Fibroblast of skin of scalp (primary cell): ENCODE measurements at regions not wholly inside any gene's neighbourhood (a gene's known extent, or its start where the extent isn't known, plus 50 kb on each side); places are given as distances from the start of the nearest gene placed in this dataset.
A peak's percentile ranks its signal among the peaks of the same experiment; 100 is the strongest.
"Not testable (repeated sequence)": the region's sequence is repeated elsewhere in the genome, so short reads cannot be mapped to it uniquely, and the experiment has no call there.

Experiments used
- DNase-seq: peaks from one replicate; pipeline ENCODE4 v3.0.0-alpha.2; 2013

DNA sequence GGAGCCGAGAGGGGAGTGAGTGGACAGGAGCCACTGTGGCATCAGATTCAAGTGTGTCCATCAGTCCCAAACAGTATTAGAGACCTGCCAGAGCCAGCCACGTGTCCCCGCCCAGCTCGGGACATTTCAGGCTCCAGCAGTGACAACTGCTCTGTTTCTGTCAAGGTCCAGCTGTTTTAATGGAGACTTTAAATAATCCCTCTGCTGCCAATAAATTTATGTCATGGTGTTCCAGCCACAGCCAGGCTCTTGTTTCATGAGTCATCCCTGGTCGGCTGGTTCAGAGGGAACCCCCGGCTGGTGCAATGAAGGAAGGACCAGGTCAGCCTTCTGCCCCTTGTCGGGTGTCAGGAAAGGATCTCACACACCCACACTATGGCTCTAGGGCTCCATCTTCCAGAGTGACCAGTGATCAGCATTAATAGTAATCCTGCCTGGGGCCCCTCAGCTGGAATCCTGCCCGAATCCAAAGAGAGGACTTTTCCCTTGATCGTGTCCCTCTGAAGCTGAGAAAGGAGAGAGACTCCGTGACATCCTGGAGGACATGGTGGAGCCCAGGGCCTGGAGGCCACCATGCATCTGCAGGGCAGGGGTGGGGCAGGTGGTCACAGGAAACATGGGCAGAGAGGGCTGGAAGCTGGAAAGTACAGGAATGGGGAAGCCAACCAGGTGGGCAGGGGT is 197.3 kb downstream of the MATN1 start:
- DNase-seq = peak; percentile 82

DNA sequence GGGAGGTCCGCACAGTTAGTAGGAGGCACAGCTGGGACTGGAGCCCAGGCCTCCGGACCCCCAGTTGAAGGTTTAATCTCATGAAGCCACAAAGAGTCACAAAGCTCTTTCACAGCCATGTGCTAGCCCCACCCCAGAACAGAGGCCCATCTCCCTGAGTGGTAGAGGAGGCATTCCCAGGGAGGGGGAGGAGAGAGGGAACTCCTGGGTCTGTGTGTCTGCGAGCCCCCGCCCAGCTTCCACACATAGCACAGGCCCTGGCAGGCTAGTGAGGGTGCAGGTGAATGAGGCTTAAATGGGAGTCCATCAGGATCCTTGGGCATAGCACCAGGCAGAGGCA is 197.8 kb downstream of the MATN1 start:
- peak; percentile 13 for DNase-seq

DNA sequence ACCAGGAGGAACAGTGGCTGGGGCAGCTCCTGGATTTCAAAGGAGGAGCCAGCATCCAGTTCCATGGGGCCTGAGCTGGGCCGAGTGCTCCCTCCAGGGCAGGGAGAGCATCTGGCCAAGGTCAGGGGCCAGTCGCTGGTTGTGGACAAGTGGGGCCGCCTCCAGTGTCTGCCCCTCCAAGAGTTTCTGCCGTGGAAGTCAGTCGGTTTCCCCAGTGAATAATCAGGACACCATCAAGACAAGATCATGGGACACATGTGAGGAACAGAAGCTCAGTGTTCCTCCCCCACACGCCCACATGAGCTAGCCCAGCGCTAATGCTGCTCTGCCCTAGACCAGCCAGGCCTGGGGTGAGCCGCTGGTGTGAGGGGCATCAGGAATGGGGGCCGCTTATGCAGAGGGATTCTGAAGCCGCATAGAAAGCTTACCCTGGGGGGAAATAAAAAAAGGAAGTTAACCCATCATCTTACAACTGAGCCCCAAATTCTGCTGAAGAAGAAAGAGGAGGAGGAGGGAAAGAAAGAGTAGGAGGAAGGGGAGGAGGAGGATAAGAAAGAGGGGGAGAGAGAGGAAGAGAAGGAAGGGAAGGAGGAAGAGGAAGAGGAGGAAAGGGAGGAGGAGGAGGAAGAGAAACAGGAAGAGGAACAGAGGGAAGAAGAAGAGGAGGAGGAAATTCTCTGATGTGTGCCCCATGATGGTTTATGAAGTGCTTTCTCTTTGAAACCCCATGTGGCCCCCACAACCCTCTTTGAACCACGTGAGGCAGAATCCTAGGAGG is 198.4 kb downstream of the MATN1 start:
- no peak for DNase-seq

DNA sequence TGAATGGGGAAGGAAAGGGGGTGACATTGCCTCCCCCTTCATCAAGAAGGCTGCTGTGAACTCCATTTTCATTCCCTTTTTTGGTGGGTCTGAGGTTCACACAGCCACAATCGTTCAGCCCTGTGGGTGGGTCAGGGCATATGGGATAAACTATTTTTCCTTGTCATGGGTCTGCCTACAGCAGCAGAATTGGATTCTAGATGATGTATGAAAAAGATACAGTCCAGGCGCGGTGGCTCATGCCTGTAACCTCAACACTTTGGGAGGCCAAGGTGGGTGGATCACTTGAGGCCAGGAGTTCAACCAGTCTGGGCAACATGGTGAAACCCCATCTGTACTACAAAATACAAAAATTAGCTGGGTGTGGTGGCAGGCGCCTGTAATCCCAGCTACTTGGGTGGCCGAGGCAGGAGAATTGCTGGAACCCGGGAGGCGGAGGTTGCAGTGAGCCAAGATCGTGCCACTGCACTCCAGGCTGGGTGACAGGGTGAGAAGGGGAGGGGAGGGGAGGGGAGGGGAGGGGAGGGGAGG is 199.3 kb downstream of the MATN1 start:
- peak; percentile 42 for DNase-seq

DNA sequence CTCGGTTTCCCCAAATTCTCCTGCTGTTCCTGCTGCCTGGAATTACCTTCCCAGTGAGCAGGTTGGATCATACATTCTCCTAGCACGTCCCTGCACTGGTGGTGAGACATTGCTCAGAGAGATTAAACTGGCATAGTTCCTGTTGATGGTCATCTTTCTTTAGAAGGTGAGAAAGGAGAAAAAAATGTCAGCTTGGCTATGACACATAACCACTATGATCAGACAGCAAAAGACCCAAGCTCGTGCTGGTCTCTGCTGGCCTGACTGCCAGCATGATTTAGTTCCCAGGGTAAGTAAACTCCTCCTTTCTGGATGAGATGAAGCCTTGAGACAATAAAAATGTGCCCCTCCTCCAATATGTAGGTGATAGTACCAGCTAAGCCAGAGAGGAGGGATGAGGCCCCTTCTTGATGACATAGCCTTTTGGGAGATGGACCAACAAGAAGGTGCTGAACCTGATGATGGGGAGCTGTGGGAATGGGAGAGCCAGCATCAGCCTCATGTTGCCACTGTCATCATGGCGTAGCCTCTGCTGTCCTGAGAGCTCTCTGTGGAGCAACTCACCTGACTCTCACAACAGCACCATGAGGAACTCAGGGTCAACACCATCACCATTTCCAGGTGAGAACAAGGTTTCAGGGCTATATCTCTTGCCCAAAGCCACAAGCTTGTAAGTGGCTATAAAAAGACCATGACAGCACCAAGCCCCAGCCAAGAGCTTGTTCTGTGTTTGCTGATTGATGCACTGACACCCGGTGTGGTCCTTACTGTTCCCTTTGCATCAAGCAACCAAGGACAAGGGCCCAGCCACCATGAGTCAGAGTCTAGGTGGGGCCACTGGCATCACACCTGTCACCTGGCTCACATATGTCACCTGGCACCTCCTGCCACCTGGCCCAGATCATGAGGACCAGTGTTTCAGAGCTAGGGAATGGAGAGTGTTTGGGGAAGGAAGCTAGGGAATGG is 200.0 kb downstream of the MATN1 start:
- DNase-seq = peak; percentile 94

DNA sequence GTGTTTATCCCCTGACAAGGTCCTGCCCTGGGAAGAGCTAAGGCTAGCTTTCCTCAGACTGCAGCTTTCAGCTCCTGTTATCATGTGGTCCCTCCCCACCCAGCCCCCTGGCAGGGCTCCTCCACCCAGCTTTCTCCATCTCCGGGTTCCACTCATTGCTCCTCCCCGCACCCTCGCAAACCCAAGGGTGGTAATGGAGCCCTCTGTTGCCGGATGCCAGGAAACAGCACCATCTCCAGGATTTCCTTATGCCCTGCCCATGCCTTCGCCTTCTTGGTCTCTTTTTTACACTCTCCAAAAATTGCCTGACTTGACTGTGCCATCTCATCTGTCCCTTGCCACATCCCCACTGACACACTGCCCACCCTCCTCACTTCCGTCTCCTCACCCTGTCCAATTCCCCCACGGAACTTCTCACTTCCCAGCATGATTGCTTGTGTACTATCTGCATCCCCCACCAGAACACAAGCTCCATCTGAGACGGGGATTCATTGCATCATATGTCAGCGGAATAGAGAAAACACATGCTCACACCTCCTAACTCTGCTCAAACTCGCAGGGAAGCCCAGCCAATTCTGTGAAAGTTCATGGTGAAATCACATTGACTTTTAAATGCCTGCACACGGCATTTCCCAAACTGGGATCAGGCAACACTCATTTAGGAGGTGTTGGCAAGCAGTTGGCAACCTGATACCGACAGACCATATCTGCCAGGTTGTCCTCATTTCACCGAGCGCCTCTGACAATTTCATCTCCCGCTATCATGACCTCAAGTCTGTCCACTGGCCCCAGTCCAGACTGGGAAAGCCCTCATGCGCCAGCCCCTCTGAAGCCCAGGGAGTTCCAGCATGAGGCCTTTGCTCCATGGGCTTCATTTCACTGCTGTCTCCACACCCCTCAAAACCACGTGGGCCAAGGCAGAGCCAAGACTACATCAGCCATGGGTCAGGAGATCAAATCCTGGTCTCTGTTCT is 201.1 kb downstream of the MATN1 start:
- DNase-seq = peak; percentile 72

DNA sequence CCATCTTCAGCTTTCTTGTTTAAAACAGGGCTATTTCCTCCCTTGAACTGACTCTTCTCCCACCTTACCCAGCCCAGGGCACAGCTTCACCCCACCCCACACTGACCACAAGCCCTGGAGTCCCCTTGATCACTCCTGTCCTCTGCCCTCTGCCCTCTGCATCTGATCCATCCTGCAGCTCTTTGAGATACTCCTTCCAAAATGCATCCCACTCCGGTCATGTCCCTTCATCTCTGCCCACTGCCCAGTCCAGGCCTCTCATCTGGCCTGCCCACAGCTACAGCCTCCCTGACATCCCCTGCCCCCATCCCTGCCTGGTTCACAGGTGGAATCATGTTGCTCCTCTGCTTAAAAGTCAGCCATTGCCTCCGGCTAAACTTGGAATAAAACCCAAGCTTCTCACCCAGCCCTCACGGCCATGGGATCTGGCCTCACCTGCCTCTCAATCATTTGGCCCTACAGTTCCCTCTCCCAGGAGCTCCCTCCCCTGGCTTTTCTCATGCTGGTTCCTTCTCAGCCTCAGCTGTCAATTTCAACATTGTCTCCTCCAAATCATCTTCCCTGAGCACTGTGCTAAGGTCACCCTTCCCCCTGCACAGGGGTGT is 202.0 kb downstream of the MATN1 start:
- DNase-seq = no peak

DNA sequence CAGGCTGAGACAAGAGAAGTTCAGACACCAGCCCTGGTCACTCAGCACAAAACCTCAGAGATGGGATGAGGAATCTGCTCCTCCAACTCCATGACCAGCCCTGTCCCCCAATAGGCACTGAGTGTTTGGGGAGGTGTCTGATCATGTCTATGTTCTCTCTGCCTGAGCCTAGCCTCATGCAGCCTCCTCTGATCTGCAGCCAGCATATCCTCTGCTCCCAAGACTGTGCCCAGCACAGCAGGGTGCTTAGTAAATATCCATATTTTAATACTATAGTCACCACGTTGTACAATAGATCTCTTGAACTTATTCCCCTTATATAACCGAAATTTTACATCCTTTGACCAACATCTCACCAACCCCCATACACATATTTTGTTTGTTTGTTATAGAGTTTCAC is 202.9 kb downstream of the MATN1 start:
- DNase-seq = peak; percentile 73

DNA sequence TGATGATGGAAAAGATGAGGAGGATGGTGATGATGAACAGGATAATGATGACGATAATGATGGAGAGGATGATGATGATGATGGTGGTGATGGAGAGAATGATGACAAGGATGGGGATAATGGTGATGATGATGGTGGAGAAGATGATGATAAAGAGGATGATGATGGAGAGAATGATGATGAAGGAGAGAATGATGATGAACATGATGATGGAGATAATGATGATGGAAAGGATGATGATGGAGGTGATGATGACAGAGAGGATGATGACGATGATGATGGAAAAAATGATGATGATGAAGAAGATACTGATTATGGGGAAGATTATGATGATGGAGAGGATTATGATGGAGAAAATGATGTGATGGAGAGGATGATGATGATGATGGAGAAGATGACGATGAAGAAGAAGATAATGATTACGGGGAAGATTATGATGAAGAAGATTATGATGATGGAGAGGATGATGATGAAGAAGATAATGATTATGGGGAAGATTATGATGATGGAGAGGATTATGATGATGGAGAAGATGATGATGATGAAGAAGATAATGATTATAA is 204.1 kb downstream of the MATN1 start:
- DNase-seq = no peak

DNA sequence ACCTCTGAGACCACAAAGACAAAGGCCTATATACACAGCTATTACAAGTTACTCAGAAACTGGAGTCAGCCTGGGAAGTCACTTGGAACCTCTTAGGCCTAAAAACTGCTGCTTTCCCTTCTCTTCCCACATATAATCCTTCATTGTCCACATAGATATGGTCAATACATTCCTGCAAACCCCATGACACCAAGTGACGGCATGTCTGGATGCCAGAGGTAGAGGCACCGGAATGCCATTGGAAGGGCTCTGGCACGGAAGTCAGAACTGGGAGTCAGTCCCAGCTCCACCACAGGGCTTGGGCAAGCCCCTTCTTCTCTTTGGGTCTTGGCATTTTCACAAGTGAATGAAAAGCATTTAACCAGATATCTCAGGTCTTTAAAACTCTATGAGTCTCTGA is 204.7 kb downstream of the MATN1 start:
- peak; percentile 19 for DNase-seq

DNA sequence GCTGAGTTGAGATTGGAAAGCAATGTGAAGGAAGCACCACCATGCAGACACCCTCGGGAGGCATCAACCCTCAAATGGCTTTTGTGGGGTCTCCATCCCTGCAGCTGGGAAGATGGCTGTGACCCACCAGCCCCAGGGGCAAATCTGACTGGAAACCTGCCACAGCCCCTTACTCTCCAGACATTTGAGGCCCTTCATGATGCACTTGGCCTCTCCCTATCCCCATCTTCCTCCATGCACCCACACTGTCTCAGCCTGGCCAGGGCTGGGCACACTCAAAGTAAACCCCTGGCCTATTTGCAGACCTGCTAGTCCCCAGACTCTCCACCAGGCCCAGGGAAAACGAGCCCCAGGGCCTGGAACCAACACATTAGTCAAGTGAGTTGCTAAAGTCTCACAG is 205.2 kb downstream of the MATN1 start:
- DNase-seq = no peak

DNA sequence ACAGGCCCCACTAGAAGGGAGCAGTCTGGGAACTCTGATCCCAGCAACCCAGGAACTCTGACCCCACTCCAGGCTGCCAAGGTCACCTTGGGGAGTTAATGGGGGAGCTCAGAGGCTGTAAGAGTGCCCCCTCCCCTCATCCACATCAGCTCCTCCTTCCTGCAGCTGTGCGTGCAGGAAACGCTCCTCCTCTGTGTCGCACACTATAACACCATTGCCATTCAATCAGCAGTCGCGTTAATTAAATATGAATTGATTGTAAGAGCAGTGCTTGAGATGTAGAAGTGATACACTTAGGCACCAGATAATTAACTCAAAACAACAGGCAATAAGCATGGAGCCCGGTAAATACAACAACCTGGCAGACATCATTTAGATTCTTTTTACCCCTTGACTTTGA is 205.7 kb downstream of the MATN1 start:
- DNase-seq = not testable (repeated sequence)

DNA sequence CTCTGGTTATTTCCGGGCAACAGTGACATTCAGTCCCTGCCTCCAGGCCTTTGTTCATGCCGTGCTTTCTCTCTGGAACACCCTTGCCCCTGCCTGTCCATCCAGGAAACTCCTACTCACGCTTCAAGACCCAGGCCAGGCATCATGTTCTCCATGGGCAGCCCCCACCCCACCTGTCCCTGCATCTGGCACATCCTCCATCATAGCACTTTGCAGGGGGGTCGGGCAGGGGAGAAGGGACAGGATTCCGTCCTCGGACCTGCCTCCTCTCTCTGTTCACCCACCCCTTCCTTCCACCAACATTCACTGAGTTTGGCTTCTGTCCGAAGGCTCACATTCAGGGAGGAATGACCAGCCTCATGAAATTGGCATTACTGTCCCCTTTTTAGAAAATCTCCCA is 206.1 kb downstream of the MATN1 start:
- not testable (repeated sequence) for DNase-seq

DNA sequence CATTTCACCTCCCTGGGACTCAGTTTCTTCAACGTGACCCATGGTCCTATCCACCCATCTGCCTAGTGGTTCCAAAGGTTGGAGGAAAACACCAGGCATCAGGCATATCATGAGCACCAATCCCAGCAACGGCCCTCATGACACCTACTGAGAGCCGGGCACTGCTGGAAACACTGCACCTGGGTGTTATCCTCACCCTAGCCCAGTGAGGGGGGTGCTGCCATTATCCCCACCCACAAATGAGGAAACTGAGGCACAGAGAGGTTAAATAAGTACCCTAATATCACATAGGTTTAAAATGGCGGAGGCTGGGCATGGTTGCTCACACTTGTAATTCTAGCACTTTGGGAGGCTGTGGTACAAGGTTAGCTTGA is 206.9 kb downstream of the MATN1 start:
- no peak for DNase-seq

DNA sequence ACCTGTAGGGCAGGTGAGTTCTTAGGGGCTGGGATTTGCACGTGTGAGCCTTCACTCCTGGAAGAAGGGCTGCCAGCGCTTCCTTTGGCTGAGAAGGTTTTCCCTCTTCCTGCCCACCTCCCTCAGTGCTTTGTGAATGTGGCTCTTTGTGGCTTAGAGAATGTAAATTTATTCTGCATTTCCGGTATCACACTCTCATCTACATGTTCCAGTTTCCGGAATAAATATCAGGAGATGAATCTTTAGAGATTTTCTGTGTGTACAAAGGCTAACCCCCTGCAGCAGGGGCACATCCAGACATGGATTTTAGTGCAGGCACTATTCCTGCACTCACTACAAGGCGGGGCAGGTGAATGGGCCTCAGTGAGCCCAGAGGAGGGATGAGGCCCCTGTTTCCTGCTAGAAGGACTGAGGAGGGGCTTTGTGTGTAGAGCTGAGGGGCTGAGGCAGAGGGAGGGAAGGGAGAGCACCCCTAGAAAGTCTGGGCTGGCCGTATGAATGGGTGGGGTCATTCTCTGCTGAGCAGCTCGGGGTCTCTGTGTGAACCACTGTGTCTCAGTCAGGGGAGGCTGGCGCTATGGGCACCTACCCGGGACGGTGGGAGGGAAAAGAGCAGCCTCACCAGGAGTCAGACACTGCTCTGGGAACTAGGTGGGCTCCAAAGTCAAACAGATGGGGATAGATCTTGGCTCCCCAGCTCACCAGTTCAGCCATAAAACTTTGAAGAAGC is 207.5 kb downstream of the MATN1 start:
- no peak for DNase-seq

DNA sequence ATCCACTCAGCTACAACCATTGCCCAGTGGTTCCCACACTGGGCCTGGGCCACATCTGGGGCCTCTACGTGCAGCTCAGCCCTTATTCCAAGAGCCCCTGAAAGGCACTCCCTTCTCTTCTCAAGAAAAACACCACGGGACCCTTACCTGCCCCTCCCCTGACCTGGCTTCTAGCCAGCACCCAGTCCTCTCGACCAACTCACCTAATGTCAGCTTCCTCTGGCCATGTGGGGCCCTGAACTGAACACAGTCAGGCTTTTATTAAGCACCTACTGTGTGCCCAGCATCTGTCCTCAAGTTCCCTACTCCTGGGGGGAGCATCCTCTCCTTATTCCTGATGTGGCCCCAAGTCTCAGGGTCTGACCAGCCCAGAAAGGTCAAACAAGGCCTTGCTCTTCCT is 208.4 kb downstream of the MATN1 start:
- no peak for DNase-seq

DNA sequence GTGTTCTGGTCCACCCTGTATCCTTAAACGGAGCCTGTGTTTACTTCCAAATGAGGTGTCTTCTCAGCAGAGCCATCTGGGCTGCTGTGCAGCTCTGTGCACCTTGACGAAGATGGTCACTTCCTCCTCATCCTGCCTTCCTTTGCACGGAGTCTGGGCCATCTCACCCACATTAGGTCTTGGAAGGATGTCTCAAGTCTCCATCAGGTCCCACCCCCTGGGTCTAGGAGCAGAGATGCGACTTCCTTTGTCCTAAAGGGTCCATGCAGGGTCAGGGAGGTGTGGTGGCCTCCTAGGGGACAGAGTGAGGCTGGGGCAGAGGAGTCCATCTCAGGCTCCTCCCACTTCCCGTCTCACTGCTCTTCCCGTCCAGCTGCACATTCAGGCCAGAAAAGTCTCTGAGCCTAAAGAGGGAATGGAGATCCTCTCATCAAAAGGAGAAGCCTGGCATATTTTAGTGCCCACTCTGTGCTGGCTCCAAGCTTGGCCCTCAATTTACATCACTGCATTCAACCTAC is 209.2 kb downstream of the MATN1 start:
- no peak for DNase-seq

DNA sequence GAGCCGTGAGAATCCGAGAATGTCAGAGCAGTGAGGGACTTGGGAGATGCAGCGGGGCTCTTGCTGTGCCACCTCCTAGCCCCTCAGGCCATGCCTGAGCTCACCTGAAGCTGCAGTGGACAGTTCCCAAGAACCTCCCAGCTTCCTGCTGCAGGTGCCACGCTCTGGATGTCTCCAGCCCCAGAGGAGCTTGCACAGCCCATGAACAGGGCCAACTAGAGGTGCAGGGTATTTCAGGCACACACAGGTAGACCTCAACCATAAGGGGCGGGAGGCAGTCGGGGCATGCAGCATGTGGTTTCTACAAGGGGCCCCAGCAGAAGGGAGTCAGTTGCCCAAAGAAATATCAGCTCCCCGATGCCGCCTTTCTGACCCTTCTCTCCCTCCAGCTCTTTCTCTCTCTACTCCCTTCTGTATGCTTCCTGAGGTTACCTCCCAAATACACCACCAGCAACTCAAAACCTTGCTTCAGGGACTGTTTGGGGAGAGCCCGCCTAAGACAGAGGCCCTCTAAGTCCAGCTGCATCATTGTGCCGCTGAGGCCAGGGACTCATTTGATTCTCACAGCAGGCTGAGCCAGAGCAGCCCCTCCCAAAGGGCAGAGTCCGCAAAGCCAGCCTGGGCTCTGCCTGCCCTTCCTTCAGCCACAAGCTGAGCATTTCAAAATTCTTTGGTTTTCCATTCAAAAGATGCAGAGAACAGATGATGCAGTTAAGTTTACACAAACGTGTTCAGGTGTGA is 209.8 kb downstream of the MATN1 start:
- DNase-seq = no peak

DNA sequence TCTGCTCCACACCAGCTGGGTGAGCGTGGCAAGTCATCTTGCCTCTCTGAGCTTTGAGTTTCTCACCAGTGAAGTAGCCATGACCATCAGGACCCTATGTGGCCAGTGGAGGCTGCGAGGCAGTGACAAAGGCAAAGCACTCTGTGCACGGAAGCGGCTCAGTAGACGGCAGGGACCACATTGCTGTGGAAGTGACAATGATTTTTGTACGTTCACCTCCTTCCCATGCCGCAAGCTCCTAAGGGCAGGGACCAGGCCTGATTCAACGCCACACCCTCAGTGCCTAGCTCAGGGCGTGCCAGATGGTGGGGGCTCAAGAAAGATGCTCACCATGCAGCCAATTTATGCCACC is 210.5 kb downstream of the MATN1 start:
- DNase-seq = no peak
